ENCODE measurements at regions not wholly inside any gene's neighbourhood (a gene's known extent, or its start where the extent isn't known, plus 50 kb on each side); places are given as distances from the start of the nearest gene placed in this dataset.
"Not testable (repeated sequence)": the region's sequence is repeated elsewhere in the genome, so short reads cannot be mapped to it uniquely, and the experiment has no call there.

GRCh38 chr6:156689656-156690055 lies 87.5 kb upstream of the ARID1B start:
- FAIRE-seq (no peak), DNase-seq (ENCODE audit: low spot score) (no peak)

GRCh38 chr6:156688620-156688971 lies 88.6 kb upstream of the ARID1B start:
- no peak for DNase-seq (ENCODE audit: low spot score)
- no peak for FAIRE-seq

DNA sequence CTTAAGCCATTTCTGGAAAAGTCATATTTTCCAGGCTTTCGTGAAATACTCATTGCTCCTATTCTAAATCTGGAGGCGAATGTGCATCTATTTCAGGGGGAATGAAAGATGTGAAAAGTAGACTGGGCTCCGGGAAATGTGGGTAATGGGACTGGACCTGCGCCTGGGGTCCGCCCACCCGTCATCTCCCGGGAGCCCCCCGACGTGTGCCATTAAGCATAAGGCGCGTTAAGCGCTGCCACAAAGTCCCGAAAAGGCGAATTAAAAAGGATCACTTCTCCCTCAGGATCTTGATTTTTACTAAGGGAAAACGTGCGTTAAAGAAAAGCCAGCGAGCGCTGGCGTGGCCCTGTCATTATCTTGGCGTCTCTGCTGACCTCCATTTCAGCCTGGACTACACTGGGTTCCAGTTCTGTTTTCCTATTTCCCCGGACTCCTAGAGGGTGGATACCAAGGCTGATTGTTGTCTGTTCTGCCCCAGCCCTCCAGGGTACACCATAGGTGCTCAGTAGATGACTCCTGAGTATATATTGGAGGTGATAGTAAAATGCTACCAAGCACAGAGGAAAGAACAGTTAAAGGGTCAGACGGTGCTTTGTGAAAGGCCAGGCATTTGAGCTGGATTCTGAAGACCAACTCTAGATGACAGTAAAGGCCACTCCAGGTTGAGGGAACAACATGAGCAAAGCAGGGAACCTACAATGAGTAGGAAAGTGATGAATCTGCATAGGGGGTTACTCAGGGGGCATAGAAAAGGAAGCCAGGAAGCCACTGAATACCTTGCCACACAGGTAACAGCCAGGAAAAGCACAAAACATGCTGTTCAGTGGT lies 89.2 kb upstream of the ARID1B start:
- FAIRE-seq, result no peak
- DNase-seq (ENCODE audit: low spot score), result no peak

DNA sequence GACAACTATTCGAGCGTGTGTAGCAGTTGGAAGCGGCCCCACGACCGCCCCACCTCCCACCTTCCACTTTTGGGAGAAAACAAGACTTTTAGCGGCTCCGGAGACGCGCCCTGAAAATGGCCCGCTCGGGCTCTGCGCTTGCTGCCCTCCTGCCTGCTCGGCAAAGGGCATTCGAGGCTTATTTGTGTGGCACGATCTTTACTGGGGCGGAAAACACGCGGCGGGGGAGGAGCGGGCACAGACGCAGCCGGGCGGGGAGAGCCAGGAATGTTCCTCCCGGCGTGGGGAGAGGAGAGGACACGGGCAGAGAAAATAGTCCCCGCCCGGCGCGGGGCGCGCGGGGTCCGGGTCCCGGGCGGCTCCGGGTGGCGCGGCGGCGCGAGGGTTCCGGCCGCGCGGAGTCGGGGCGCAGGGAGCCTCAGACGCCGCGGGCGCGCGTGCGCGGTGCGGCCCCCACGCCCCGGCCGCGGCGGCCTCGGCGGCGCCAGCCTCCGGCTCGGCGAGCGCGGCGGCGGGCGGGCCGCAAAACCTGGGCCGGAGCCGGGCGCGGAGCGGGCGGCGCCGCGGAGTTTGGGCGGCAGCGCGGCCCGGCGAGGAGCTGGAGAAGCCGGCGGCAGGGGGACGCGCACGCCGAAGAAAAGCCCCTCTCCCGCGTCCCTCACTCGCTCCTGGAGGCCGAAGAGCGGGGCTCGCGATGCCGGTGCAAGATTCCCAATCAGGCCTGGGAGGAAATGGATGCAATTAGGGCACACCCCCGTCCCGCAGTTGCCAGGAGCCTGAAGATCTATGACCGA lies 90.0 kb upstream of the ARID1B start:
- FAIRE-seq, result no peak

DNA sequence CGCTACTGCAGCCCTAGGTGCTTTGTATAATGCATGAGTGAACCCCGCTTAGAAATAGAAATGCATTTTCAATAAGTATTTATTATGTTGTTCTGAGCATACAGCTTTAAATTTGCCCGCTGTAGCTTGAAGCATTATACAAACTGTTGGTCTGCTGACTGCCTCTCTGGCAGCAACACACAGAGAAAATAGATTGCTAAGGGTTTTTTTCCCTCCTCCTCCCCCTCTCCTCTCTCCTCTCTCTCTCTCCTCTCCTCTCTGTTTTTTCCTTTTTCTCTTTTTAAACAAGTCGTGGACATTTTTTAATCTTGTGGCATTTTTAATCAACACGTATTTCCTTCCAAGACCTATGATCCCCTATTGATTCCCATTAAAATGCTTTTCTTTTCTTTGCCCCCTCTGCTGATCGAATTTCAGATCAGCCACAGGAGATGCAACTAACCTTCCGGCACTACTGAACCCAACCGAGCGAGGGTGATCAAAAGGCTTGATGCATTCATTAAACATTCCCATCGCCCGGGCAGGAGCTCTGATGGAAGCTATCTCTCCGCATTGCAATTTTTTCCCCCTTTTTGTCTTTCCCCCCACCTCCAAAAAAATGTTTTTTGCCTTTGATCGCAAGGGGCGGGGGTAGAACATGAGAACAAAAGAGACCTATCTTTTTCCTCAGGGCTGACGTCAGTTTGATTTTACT lies 90.7 kb upstream of the ARID1B start:
- no peak for FAIRE-seq
- DNase-seq (ENCODE audit: low spot score), result peak; percentile 35

More for the DNA sequence above, 90.0 kb upstream of the ARID1B start:
- peak; percentile 63 for DNase-seq (ENCODE audit: low spot score)

GRCh38 chr6:156685823-156686222 lies 91.4 kb upstream of the ARID1B start:
- FAIRE-seq, result no peak

DNA sequence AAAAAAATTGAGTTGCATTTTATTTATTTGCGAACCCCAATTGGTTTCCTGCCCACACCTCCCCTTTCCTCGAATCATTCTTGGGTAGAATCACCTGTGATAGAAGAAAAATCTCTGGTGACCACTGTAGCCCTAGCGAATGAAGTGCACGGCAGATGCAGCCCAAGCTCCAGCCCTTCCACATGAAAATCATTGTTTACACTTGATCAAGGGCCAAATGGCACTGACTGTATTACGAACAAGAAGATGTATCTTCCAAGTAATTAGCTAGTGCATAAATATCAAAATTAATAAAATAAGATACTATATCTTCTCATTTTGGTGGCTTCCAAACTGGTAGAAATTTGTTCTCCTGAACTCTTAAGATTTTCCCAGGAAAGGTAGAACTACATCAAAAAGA lies 93.4 kb upstream of the ARID1B start:
- no peak for FAIRE-seq
- DNase-seq (ENCODE audit: low spot score), result no peak

More at GRCh38 chr6:156685823-156686222, 91.4 kb upstream of the ARID1B start:
- no peak for DNase-seq (ENCODE audit: low spot score)

- FAIRE-seq (no peak), DNase-seq (ENCODE audit: low spot score) (no peak)
Measured at GRCh38 chr6:156676721-156677120, 100.5 kb upstream of the ARID1B start.

- DNase-seq (ENCODE audit: low spot score) (no peak), FAIRE-seq (no peak)
Measured at GRCh38 chr6:156674197-156674596, 103.0 kb upstream of the ARID1B start.

- not testable (repeated sequence) for DNase-seq (ENCODE audit: low spot score); FAIRE-seq
Measured at GRCh38 chr6:156670097-156670496, 107.1 kb upstream of the ARID1B start.

- no peak for FAIRE-seq
- no peak for DNase-seq (ENCODE audit: low spot score)
Measured at GRCh38 chr6:156662025-156662445, 115.1 kb upstream of the ARID1B start.

DNA sequence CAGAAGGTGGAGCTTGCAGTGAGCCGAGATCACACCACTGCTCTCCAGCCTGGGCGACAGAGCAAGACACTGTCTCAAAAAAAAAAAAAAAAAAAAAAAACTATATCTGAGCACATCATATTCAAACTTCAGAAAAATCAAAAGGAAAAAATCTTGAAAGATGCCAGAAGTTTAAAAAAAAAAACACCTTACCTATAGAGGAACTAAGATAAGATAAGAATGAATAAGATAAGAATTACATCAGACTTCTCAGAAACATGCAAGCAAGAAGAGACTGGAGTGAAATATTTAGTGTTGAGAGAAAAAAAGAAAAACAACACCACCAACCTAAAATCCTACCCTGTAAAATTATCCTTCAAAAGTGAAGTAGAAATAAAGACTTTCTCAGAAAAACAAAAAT lies 116.8 kb upstream of the ARID1B start:
- DNase-seq (ENCODE audit: low spot score), result no peak
- FAIRE-seq, result no peak

DNA sequence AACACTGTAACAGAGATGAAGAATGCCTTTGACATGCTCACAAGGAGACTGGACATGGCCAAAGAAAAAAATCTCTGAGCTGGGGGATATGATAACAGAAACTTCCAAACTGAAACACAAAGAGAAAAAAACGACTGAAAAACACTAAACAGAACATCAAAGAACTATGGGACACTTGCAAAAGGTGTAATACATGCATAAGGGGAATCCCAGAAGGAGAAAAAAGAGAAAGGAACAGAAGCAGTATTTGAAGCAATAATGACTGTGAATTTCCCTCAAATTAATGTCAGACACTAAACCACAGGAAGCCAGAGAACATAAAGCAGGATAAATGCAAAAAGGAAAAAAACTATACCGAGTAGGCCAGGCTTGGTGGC lies 117.4 kb upstream of the ARID1B start:
- no peak for DNase-seq (ENCODE audit: low spot score)
- FAIRE-seq, result no peak

DNA sequence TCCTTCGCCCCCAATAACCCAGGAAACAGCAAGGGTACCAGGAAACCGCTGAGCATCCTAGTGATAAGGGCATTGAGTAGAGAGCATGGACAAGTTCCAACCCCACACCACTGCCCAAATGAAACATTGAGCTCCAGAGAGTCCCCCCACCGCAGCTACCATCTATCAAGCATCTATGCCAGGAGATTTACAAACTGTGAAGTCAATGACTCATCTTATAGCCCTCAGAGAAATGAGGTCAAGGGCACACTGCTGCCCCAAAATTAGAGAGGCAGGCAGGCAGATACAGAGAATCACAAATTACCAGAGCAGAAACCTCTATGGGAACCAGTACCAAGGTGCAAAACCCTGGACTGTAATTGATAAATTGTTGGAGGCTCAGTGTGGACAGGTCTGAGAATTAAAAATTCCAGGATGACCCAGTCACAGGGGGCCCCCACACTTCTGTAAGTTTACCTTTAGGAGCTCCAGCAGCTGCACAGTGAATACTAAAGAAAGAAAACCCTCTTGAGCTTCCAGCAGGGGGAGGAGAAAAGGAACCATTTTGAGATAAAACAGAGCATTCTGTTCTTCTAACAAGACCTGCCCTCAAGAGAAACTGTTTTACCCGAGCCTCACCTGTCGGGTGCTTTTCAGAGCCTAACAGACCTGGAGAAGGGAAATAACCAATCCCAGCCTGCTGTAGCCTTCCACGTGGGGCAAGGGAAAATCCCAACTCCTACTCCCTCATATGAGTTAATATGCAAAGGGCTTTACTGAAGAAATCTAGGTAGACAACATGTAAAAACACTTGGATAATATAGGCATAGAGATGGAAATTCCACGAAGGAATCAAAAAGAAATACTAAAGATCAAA lies 118.0 kb upstream of the ARID1B start:
- no peak for FAIRE-seq

DNA sequence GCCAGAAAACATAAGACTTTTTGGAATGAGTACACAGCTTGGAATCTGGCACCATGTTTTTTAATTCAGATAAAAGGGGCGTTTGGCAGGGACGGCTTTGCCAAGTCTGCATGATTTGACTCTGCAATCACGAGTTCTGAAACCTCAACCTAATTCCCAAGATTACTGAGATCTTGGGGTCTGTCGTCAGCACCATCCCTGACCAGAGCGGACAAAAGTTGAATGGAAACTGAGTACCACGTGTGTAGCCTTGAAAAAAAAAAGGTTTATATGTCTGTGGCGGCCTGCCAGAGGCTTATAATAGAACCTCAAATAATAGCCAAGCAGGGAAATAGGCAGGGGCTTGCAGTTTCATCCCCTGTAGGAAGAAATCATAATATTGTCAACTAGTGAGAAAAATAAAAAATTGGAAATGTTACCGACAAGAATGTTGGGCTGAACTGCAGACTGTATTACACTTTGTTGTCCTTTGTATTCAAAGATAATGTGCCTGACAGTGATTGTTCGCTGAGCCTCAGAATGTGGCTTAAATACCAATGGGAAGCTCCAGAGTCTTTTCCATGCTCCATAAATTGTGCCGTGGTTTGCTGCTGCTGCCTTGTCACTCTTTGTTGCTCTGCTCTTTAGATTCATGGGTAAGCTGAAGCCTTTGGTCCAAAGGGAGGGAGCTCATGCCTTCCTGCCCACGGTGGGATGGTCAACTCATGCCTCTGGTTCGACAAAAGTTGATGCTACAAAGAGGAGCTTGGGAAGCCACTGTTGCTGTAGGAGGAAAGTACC lies 118.8 kb upstream of the ARID1B start:
- FAIRE-seq (no peak), DNase-seq (ENCODE audit: low spot score) (no peak)

More for the DNA sequence above, 118.0 kb upstream of the ARID1B start:
- no peak for DNase-seq (ENCODE audit: low spot score)

DNA sequence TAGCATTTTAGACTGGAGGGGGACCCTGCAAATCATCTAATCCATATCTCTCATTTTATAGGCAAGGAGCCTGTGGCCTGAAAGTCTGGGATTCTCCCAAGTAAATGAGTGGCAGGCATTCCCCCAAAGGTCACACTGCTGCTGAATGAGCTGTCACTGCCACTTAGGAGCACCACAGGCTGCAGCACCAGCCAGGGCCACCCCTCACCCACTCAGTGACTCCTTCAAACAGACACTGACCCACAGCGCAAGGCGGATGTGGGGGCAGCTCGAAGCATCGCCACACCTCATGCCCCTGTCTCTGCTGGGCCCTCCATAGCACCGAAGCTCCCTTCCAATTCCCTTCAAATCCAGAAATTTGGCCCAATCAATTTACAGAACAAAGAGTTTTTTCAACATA lies 119.9 kb upstream of the ARID1B start:
- no peak for DNase-seq (ENCODE audit: low spot score)
- no peak for FAIRE-seq

GRCh38 chr6:156654919-156655918 lies 122.0 kb upstream of the ARID1B start:
- FAIRE-seq (no peak), DNase-seq (ENCODE audit: low spot score) (no peak)

DNA sequence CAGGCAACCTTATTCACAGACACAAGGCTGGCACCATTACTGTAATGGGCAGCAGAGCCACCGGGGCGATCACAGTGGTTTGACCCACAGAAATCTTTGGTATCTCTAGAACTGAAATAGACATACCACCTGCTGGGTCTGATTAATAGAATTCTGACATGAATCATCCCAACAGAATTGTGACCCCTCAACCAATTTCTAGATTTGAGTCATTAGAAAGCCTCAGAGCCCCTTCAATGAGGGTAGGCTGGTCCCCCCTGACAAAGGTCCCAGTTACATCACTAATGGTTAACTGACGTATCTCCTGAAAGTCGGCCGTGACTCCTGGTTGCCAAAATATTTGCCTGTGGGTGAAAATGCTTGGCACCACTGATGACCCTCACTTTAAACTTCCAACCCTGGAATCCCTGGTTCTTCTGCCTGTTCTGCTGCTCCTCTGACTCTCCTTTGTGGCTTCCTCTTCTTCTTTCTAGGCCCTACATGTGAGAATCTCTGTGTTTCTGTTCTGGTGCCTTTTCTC lies 124.9 kb upstream of the ARID1B start:
- DNase-seq (ENCODE audit: low spot score) (no peak), FAIRE-seq (no peak)

GRCh38 chr6:156651486-156651885 lies 125.7 kb upstream of the ARID1B start:
- no peak for FAIRE-seq
- DNase-seq (ENCODE audit: low spot score), result no peak
